Kidney epithelial cell (primary cell): ENCODE measurements at regions not wholly inside any gene's neighbourhood (a gene's known extent, or its start where the extent isn't known, plus 50 kb on each side); places are given as distances from the start of the nearest gene placed in this dataset.

Experiments used
- DNase-seq: peaks from one replicate; pipeline ENCODE4 v3.0.0-alpha.2; 2010; ENCODE audit warnings: low read depth
- H3K27me3 ChIP-seq: 2 replicates; pipeline ENCODE4 v1.6.0; 2011; ENCODE audit warnings: low read length; ENCODE audit not compliant: control insufficient read depth, insufficient read depth
- H3K36me3 ChIP-seq: 2 replicates; pipeline ENCODE4 v1.5.1; 2011; ENCODE audit warnings: low read length; ENCODE audit not compliant: control insufficient read depth, insufficient read depth
- H3K4me3 ChIP-seq: 2 replicates; pipeline ENCODE4 v1.5.1; 2011; ENCODE audit warnings: low read depth, mild to moderate bottlenecking, control low read depth, low read length
- TF ChIP-seq, protein P1 (sequence below): IDR thresholded peaks from 2 replicates; pipeline ENCODE4 v1.5.1; 2011; ENCODE audit warnings: mild to moderate bottlenecking, moderate library complexity, low read length, control low read depth, inconsistent platforms; ENCODE audit not compliant: insufficient read depth, poor library complexity, severe bottlenecking

DNA sequence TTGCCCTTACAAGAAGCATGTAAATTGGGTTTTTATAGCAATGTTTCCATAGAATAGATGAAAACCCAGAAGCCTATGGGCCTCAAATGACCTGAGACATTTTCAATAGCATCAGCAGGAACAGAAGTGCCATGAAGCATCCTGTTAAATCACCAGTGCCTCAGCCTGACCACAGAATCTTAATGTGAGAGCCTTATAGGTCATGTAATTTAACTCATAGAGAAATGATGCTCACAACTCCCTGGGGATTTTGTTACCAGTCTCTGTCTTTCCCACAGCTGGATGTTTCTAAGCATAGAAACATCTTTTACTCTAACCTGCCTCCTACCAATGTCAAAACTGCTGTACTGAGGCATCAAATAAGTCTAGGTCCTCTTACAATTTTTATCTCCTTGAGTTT, 295.8 kb upstream of the ACVR2A start:
- H3K27me3 ChIP-seq = no peaks in the 10 kb centered on the region
- no peak overlapping the region for H3K4me3 ChIP-seq
- no peak for DNase-seq
- H3K36me3 ChIP-seq = no peaks in the 10 kb centered on the region
- TF ChIP-seq, protein P1, sequence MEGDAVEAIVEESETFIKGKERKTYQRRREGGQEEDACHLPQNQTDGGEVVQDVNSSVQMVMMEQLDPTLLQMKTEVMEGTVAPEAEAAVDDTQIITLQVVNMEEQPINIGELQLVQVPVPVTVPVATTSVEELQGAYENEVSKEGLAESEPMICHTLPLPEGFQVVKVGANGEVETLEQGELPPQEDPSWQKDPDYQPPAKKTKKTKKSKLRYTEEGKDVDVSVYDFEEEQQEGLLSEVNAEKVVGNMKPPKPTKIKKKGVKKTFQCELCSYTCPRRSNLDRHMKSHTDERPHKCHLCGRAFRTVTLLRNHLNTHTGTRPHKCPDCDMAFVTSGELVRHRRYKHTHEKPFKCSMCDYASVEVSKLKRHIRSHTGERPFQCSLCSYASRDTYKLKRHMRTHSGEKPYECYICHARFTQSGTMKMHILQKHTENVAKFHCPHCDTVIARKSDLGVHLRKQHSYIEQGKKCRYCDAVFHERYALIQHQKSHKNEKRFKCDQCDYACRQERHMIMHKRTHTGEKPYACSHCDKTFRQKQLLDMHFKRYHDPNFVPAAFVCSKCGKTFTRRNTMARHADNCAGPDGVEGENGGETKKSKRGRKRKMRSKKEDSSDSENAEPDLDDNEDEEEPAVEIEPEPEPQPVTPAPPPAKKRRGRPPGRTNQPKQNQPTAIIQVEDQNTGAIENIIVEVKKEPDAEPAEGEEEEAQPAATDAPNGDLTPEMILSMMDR = no peak

DNA sequence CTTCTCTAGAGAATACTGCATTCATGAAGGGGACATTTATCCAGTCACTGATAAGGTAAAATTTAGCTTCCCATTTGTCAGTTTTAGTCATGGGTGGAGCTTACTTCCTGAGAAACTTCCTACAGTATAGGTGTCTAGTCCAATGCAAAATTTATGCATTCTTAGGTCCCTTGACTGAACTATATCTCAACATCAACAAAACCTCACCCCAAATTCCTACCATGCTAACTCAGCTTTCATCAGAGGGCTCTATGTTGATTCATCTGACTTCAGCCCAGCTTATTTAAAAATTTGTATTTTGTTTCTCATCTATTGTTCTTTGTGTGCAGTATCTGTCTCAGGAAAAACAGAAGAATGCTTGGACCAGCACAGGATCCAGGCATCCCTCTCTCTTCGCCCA, 296.4 kb upstream of the ACVR2A start:
- Histone ChIP-seq H3K27me3 (no peaks in the 10 kb centered on the region), H3K36me3 (no peaks in the 10 kb centered on the region), H3K4me3 (no peak overlapping the region)
- TF ChIP-seq, protein P1 = no peak
- DNase-seq = no peak

DNA sequence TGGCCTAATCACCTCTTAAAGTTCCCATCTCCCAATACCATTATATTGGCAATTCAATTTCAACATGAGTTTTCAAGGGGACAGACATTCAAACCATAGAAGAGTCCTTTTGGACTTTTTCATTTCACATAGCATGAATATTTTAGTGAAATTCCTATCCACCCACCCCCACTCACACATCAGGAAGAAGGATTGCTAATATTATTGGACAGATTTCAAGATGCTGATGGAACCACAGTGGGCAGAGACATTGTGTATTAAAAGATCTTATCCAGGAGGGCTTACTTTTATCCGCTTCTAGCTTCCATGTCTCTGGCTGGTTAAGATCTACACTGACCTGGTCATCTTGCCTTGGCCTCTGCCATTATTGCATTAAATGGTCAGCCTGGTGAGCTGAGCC, 297.4 kb upstream of the ACVR2A start:
- TF ChIP-seq, protein P1 = no peak
- H3K27me3 ChIP-seq = no peaks in the 10 kb centered on the region
- DNase-seq = no peak
- no peak overlapping the region for H3K4me3 ChIP-seq
- no peaks in the 10 kb centered on the region for H3K36me3 ChIP-seq

DNA sequence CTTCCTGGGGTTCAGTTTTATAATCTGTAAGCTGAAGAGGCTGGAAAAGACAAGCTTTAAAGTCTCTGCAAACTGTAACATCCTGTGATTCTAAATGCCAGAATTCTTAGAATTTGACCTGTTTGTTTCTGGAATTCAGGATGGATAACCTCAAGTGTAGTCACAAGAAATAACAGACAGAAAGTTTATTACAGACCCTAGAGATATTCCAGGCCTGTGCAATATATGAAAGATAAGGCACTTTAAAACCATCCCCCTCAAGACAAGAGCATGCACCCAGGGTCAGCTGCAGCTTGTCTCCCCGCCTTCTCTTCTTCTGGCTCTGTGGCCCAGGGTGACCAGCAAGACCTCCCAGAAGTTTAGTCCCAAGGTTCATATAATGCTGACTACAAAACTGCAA, 298.7 kb upstream of the ACVR2A start:
- Histone ChIP-seq H3K36me3 (no peaks in the 10 kb centered on the region), H3K27me3 (no peaks in the 10 kb centered on the region)
- TF ChIP-seq, protein P1 = no peak

DNA sequence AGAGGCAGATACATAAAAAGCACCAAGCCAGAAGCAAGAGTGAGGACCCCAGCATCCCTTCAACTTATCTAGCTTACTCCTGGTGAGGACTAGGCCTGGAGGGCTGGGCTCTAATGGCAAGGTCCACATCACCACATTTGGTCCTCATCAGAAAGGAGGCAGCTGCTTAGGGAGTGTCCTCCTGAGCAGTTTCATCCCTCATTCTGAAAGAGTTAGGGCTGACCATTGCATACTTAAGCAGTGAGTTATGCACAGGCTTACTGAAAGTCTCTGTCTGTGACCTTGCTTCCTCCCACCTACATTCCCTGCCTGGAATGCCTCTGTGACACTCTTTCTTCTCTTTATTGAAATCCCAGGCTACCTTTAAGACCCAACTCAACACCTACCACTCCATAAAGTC, 301.8 kb upstream of the ACVR2A start:
- TF ChIP-seq, protein P1 = no peak
- H3K4me3 ChIP-seq = no peak overlapping the region
- no peaks in the 10 kb centered on the region for H3K36me3 ChIP-seq
- DNase-seq = no peak
- no peaks in the 10 kb centered on the region for H3K27me3 ChIP-seq

More for the DNA sequence above, 298.7 kb upstream of the ACVR2A start:
- no peak overlapping the region for H3K4me3 ChIP-seq
- DNase-seq = no peak

DNA sequence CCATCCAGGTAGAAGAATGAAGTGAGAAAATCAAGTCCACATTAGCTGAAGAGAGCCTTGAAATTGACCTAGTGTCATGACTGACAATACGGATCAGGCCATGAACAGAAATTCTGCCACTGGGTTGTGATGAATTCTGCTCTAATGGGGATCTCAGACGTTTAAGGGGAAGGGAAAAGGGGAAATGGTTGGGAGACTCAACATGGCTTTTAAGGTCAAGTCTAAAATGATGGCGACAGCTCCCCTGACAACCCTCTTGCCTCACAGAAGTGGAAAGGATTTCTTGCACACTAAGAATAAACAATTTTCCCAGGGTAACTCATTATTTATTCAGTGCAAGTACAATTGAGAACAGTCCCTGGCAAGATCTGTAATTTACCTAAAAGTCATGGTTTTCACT, 302.5 kb upstream of the ACVR2A start:
- TF ChIP-seq, protein P1 = no peak
- DNase-seq = no peak
- H3K36me3 ChIP-seq = no peaks in the 10 kb centered on the region
- no peak overlapping the region for H3K4me3 ChIP-seq
- H3K27me3 ChIP-seq = no peaks in the 10 kb centered on the region
